ENCODE measurements at regions not wholly inside any gene's neighbourhood (a gene's known extent, or its start where the extent isn't known, plus 50 kb on each side); places are given as distances from the start of the nearest gene placed in this dataset.

- H3K4me3 Mint-ChIP-seq = no peak overlapping the region
- DNase-seq = no peak
- H3K4me1 Mint-ChIP-seq = peaks cover 7% of the 10 kb centered on the region
These were observed 183.2 kb upstream of the STAC start for GRCh38 chr3:36197151-36197550.

GRCh38 chr3:36201546-36201945 is 178.8 kb upstream of the STAC start:
- Mint-ChIP-seq H3K4me1 (peaks cover 13% of the 10 kb centered on the region), H3K27me3 (ENCODE audit: low read depth, poor library complexity) (peaks cover 7% of the 10 kb centered on the region), H3K36me3 (ENCODE audit: low read depth) (no peaks in the 10 kb centered on the region), H3K27ac (no peak overlapping the region), H3K4me3 (no peak overlapping the region), H3K9me3 (no peaks in the 10 kb centered on the region)
- DNase-seq = peak; percentile 28
- no peak for TF ChIP-seq CTCF (IDR thresholded peaks at IDR 0.05)

More at GRCh38 chr3:36197151-36197550, 183.2 kb upstream of the STAC start:
- Mint-ChIP-seq H3K36me3 (ENCODE audit: low read depth) (no peaks in the 10 kb centered on the region), H3K9me3 (no peaks in the 10 kb centered on the region), H3K27ac (no peak overlapping the region), H3K27me3 (ENCODE audit: low read depth, poor library complexity) (peaks cover 14% of the 10 kb centered on the region)
- no peak for TF ChIP-seq CTCF (IDR thresholded peaks at IDR 0.05)

GRCh38 chr3:36206956-36207580 is 173.2 kb upstream of the STAC start:
- no peak for DNase-seq
- no peak overlapping the region for H3K4me3 Mint-ChIP-seq
- no peaks in the 10 kb centered on the region for H3K36me3 Mint-ChIP-seq (ENCODE audit: low read depth)
- no peaks in the 10 kb centered on the region for H3K9me3 Mint-ChIP-seq
- H3K27me3 Mint-ChIP-seq (ENCODE audit: low read depth, poor library complexity) = no peaks in the 10 kb centered on the region
- peaks cover 29% of the 10 kb centered on the region for H3K4me1 Mint-ChIP-seq
- TF ChIP-seq CTCF (IDR thresholded peaks at IDR 0.05) = no peak
- no peak overlapping the region for H3K27ac Mint-ChIP-seq

- H3K27ac Mint-ChIP-seq = no peak overlapping the region
- TF ChIP-seq CTCF (IDR thresholded peaks at IDR 0.05) = no peak
- H3K9me3 Mint-ChIP-seq = no peaks in the 10 kb centered on the region
- H3K4me1 Mint-ChIP-seq = peaks cover 28% of the 10 kb centered on the region
- H3K36me3 Mint-ChIP-seq (ENCODE audit: low read depth) = no peaks in the 10 kb centered on the region
- DNase-seq = no peak
- H3K27me3 Mint-ChIP-seq (ENCODE audit: low read depth, poor library complexity) = no peaks in the 10 kb centered on the region
- no peak overlapping the region for H3K4me3 Mint-ChIP-seq
These were observed 169.3 kb upstream of the STAC start for GRCh38 chr3:36210840-36211651.

- no peak overlapping the region for H3K4me3 Mint-ChIP-seq
These were observed 168.7 kb upstream of the STAC start for GRCh38 chr3:36211652-36211999.

More at GRCh38 chr3:36211652-36211999, 168.7 kb upstream of the STAC start:
- no peak for TF ChIP-seq CTCF (IDR thresholded peaks at IDR 0.05)
- Mint-ChIP-seq H3K27me3 (ENCODE audit: low read depth, poor library complexity) (no peaks in the 10 kb centered on the region), H3K36me3 (ENCODE audit: low read depth) (no peaks in the 10 kb centered on the region), H3K27ac (no peak overlapping the region), H3K4me1 (peaks cover 22% of the 10 kb centered on the region), H3K9me3 (no peaks in the 10 kb centered on the region)
- DNase-seq = no peak
